DMS79 treated with DMSO at 0.1 percent for 48 hours (cell line): ENCODE measurements at regions not wholly inside any gene's neighbourhood (a gene's known extent, or its start where the extent isn't known, plus 50 kb on each side); places are given as distances from the start of the nearest gene placed in this dataset.
"Not testable (repeated sequence)": the region's sequence is repeated elsewhere in the genome, so short reads cannot be mapped to it uniquely, and the experiment has no call there.

Experiments
- DNase-seq: peaks from one replicate; lab custom pipeline; 2025; lab: John Stamatoyannopoulos, UW

- no peak for DNase-seq
These were observed 167.7 kb upstream of the P2RY1 start for GRCh38 chr3:152667267-152667666.

GRCh38 chr3:152669560-152669959, 165.4 kb upstream of the P2RY1 start:
- DNase-seq, result no peak

DNA sequence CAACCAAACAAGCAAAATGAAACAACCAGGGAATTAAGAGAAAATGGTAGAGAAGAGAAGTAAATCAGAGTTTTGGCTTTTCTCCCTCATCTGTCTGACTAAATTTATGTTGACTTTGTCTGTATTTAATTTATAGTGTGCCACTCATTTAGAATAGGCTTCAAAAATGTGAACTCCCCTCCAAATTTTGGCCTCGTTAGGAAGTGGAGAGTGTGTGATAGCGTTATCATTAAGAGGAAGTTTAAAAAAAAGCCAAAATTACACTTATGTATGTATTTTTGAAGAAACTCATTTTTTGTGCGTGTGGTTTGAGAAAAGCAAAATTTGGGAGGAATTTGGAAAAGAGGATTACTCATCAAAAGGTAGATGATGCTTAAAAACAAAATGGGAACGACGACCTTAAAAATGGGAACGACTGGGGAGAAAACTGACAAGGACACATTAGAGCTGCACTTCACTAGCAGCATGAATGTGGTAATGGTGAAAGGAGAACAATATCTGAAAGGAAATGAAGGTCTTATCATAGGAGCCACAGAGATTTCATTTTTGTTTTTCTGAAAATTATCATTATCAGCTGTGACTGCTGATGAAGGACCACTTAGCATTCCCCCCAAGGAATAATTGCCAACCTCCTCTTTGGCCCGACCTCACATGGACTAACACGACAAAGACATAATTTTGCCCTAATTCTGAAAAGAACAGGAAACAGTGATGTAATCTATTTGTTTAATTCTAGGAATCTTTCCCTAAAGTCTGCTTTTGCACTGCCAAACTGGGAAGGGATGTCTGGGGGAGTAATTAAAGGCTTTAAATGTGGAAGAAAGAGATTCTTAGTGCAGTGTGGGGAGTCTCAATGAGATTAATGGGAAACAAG, 163.2 kb upstream of the P2RY1 start:
- DNase-seq, result no peak

DNA sequence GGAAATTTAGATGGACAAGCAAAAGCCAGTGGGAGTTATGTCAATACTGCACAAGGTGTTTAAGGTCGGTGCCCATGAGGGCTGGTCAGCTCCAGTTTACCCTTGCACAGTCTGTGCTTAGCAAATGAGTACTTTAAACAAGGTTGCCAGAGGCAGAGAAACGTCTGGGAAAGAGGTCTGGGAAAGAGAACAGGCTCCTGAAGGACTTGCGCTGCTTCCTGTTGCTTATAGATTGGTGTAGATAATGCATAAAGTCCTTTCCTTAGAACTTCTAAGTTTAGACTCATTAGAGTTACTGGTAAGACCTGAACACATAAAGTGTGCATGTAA, 162.6 kb upstream of the P2RY1 start:
- DNase-seq, result no peak

GRCh38 chr3:152676810-152677379, 158.0 kb upstream of the P2RY1 start:
- DNase-seq, result no peak

DNA sequence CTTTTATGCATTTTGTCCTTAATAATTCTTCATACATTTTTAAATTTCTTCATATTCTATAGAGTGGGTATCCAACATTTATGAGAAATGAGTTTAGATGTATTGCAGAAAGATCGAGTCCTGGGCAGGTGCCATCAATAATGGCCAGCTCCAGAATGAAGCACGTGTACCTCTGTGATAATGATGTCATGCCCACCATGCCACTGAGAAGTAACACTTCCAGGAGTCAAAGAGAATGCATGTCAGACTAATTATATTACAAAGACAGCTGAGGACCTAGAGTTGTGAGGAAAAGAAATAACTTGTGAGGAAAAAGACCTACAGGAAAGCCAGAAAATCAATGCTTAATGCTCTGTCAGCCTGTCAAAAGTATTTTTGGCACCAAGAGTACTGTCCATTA, 157.4 kb upstream of the P2RY1 start:
- DNase-seq, result no peak

DNA sequence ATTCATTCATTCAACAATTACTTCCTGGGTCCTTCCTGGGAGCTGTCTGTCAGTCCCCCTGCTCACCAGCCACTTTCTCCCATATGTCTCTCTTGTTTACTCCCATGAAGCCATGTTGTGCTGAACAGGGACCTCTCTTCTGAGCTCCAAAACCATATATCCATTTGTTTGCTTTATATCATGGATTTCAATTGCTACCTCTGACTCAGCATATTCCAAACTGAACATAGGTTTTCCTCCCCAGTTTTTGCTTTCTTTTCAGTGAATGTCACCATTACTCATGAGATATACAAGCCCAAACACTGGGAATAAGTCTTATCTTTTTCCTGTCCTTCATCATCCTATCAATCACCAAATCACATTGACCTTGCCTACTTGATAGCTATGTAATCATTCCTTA, 152.5 kb upstream of the P2RY1 start:
- no peak for DNase-seq

DNA sequence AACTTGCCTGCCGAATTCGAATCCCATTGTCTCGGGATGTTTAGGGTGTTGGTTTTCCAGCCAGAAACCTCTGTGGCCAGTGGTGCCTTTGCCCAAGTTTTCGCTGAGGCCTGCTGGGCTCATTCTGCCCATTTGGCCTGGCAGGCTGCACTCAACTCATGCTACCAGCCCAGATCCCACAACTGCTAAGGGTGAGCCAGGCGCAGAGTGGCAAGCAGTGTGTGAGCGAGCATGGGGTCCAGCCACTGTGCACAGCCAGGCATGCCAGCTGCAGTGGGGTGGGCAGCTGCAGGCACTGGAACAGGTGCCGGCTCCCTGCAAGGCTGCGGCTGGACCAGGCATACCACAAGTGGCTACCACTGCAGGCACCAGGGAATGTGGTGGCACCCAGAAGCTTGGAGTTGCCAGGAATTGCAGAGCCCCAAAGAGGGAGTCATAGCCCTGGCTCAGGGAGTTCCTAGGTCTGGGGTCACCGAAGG, 151.4 kb upstream of the P2RY1 start:
- DNase-seq, result no peak

- no peak for DNase-seq
These were observed 150.7 kb upstream of the P2RY1 start for GRCh38 chr3:152684279-152684678.

DNA sequence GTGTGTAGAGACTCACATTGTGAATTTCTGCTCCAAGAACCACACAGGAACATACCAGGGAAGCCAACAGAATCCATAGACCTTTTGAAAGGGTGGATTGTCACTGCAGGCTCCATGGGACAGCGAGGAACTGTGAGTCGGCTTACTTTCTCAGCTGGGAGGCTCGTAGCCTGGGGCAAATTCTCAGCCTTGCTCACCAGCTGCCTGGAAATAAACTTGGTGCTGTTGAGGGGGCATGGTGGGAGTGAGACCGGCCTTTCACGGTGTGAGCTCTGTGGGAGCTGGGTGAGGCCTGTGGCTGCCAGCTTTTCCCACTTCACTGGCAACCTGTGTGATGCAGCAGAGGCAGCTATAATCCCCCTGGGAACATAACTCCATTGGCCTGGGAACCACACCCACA, 146.6 kb upstream of the P2RY1 start:
- DNase-seq, result no peak

GRCh38 chr3:152692326-152692725, 142.6 kb upstream of the P2RY1 start:
- not testable (repeated sequence) for DNase-seq

DNA sequence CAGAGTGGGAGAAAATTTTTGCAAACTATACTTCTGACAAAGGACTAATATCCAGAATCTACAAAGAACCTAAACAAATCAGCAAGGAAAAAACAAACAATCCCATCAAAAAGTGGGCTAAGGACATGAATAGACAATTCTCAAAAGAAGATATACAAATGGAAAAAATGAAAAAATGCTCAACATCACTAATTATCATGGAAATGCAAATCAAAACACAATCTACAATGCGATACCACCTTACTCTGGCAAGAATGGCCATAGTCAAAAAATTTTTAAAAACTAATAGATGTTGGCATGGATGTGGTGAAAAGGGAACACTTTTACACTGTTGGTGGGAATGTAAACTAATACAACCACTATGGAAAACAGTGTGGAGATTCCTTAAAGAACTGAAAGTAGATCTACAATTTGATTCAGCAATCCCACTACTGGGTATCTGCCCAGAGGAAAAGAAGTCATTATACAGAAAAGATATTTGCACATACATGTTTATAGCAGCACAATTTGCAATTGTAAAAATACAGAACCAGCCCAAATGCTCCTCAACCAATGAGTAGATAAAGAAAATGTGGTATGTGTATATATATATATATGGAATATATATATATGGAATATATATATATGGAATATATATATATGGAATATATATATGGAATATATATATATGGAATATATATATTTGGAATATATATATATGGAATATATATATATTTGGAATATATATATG, 141.2 kb upstream of the P2RY1 start:
- not testable (repeated sequence) for DNase-seq

DNA sequence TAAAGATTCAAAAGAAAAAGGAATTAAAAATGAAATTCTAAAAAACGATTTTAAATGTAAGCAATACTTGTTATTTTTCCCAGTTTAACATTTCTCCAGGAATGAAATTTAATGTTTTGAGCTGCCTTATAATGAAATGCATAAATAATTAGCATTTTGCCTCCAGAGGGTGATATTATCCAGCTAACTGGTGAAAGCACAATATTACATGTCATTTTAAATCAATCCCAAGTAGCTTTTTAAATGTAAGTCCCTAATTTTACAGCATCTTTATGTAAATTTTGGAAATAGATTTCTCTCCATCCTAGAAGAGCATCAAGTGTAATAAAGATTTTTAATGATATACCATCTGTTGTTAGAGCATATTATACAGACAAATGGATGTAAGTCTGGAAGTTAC, 139.1 kb upstream of the P2RY1 start:
- no peak for DNase-seq

DNA sequence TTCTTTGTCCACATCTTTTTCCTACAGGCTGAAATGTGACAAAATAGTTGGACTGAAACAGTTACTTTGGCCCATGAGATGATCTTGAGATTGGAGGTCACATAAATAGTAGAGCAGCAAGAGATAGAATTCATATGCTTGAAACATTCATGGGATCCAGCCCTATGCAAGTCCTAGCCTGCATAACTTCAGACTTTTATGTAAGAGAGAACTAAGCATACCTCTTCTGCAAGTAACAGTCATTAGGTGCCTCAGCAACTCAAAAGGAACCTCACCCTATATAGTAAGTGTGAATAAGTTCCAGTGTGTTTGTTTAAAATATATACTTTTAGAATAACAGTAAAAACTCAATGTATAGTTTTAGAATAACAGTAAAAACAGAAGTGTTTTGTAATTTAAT, 138.0 kb upstream of the P2RY1 start:
- DNase-seq, result no peak

GRCh38 chr3:152703245-152703890, 131.6 kb upstream of the P2RY1 start:
- DNase-seq, result no peak

DNA sequence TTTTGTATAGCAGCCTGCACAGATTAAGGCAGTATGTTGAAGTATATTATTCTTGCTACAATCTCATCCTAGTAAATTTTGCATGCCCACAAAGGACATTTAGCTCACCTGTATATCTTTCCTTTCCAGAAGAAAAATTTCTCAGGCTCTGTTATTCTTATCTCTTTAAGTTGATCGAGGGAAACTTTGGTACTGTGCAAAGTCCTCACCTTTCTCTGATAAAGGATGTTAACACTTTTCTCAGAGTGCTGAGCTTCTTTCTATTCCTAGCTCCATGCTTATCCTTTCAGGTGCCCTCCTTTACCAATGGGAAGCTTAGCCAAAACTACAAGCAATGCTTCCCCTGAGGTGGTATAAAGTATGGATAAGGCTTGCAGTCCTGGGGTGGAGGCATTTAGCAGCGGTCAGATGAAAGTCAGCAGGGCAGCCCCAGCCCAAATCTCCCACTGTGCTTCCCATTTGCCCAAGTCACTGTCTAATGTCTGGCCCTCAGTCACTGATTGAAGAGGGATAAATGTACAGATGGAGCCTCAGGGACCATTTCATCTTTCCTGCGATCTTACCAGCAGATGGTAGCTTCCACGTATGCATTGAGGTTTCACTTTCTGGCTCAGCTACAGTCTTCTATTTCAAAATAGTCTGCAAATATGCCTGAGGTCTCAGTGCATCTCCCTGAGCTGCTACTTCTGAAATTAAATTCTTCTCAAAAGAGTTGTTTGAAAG, 127.8 kb upstream of the P2RY1 start:
- DNase-seq, result no peak

GRCh38 chr3:152709659-152710058, 125.3 kb upstream of the P2RY1 start:
- DNase-seq, result no peak

DNA sequence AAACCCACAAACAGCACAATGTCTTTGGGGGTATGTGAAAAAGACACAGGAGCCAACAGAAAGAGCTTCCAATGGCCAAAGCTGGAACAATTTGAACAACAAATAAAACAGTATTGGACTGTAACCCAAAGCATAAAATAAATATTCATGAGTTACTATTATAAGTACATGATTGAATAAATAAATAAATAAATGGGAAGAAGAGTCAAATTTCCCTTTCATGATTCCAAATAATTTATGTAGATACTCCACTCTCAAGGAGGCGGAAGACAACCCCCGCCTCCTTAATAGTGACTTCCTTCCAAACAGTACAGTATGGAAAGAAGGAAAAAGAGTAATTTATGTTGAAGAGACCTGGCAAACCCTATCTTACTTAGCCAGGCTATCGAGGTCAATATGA, 124.4 kb upstream of the P2RY1 start:
- no peak for DNase-seq

GRCh38 chr3:152713989-152714388, 120.9 kb upstream of the P2RY1 start:
- DNase-seq, result no peak

DNA sequence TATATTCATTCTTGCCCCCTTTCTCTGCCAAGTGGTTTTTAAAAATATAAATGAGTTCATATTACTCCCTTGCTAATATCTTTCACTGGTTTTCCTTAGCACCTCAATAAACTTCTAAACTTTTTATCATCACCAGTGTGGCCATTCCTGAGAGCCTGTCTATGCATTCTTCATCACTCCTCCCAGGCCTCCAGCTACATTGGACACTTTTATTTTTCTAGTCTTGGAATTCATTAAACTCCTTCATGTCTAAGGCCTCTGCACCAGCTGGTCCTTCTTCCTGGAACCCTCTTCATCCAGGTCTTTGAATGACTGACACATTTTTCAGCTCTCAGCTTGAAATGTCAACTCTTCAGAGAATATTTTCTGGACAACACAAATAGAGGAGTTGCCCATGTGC, 120.4 kb upstream of the P2RY1 start:
- no peak for DNase-seq

DNA sequence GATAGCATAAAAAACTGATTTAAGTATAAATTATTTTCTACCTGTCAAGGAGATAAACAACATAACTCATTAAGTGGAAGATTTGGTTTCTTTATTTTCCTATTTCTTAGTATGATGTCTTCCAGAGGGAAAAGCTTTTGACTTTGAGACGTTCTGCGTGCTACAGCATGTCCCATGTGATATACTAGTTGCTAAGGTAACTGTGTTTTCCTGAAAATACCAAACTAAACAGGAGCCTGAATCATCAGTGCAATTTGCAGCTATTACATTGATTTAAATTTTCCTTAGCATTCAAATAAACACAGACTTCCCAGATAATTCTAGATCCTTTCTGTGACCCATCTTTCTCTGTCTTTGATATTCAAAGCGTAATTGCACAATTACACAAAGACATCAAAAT, 117.7 kb upstream of the P2RY1 start:
- DNase-seq, result no peak

- no peak for DNase-seq
These were observed 116.1 kb upstream of the P2RY1 start for GRCh38 chr3:152718810-152719209.
